Activated CD8-positive, alpha-beta memory T cell treated with anti-CD3 and anti-CD28 coated beads, Interleukin-2, amount 50 U/mL, for 1 hour (primary cell): ENCODE measurements at regions not wholly inside any gene's neighbourhood (a gene's known extent, or its start where the extent isn't known, plus 50 kb on each side); places are given as distances from the start of the nearest gene placed in this dataset.
"Not testable (repeated sequence)": the region's sequence is repeated elsewhere in the genome, so short reads cannot be mapped to it uniquely, and the experiment has no call there.

ENCODE experiments used
- DNase-seq: peaks from one replicate; pipeline ENCODE4 v3.0.0-alpha.2; 2020; ENCODE audit errors: extremely low read depth

GRCh38 chr3:176328666-176329065 is 868.6 kb downstream of the TBL1XR1 start:
- DNase-seq = no peak

- DNase-seq = no peak
Observed at GRCh38 chr3:176328198-176328597, 869.1 kb downstream of the TBL1XR1 start.

GRCh38 chr3:176326894-176327490 is 870.3 kb downstream of the TBL1XR1 start:
- not testable (repeated sequence) for DNase-seq

- not testable (repeated sequence) for DNase-seq
Observed at GRCh38 chr3:176321532-176321931, 875.8 kb downstream of the TBL1XR1 start.

GRCh38 chr3:176321099-176321498 is 876.2 kb downstream of the TBL1XR1 start:
- DNase-seq = no peak

GRCh38 chr3:176313426-176313825 is 883.9 kb downstream of the TBL1XR1 start:
- no peak for DNase-seq

- no peak for DNase-seq
Observed at GRCh38 chr3:176310641-176311040, 886.6 kb downstream of the TBL1XR1 start.

- DNase-seq = no peak
Observed at GRCh38 chr3:176302271-176302670, 895.0 kb downstream of the TBL1XR1 start.

- no peak for DNase-seq
Observed at GRCh38 chr3:176296066-176296597, 901.1 kb downstream of the TBL1XR1 start.

GRCh38 chr3:176293276-176293675 is 904.0 kb downstream of the TBL1XR1 start:
- DNase-seq = no peak

- no peak for DNase-seq
Observed at GRCh38 chr3:176286476-176287085, 910.7 kb downstream of the TBL1XR1 start.

- DNase-seq = no peak
Observed at GRCh38 chr3:176275538-176275937, 921.7 kb downstream of the TBL1XR1 start.

- no peak for DNase-seq
Observed at GRCh38 chr3:176275113-176275512, 922.2 kb downstream of the TBL1XR1 start.

GRCh38 chr3:176274161-176274560 is 923.1 kb downstream of the TBL1XR1 start:
- no peak for DNase-seq

- DNase-seq = no peak
Observed at GRCh38 chr3:176262071-176262470, 935.2 kb downstream of the TBL1XR1 start.

- DNase-seq = no peak
Observed at GRCh38 chr3:176247191-176247590, 950.1 kb downstream of the TBL1XR1 start.

- DNase-seq = no peak
Observed at GRCh38 chr3:176219970-176220369, 977.3 kb downstream of the TBL1XR1 start.

- DNase-seq = no peak
Observed at GRCh38 chr3:176214758-176215157, 982.5 kb downstream of the TBL1XR1 start.

- not testable (repeated sequence) for DNase-seq
Observed at GRCh38 chr3:176213314-176213713, 984.0 kb downstream of the TBL1XR1 start.

GRCh38 chr3:176208915-176209314 is 988.4 kb downstream of the TBL1XR1 start:
- DNase-seq = no peak

GRCh38 chr3:176208283-176208682 is 989.0 kb downstream of the TBL1XR1 start:
- no peak for DNase-seq

- DNase-seq = no peak
Observed at GRCh38 chr3:176206809-176207208, 990.5 kb downstream of the TBL1XR1 start.

- DNase-seq = no peak
Observed at GRCh38 chr3:176202652-176203051, 994.6 kb downstream of the TBL1XR1 start.
